Neuronal stem cell (in vitro differentiated cells): ENCODE measurements at regions not wholly inside any gene's neighbourhood (a gene's known extent, or its start where the extent isn't known, plus 50 kb on each side); places are given as distances from the start of the nearest gene placed in this dataset.

ENCODE experiments used
- DNase-seq: peaks from one replicate; pipeline ENCODE4 v3.0.0-alpha.2; 2013; ENCODE audit warnings: low spot score
- H2AFZ ChIP-seq: one replicate; pipeline ENCODE4 v1.6.1; 2013; ENCODE audit warnings: mild to moderate bottlenecking, low read length, inconsistent platforms
- H2AK5ac ChIP-seq: 2 replicates; pipeline ENCODE4 v1.6.1; 2013; ENCODE audit warnings: low read depth, mild to moderate bottlenecking, inconsistent platforms, low read length, moderate library complexity, mixed read lengths
- H2BK120ac ChIP-seq: 2 replicates; pipeline ENCODE4 v1.6.1; 2013; ENCODE audit warnings: low read depth, mild to moderate bottlenecking, inconsistent platforms, low read length, moderate library complexity, mixed read lengths
- H2BK12ac ChIP-seq: one replicate; pipeline ENCODE4 v1.6.1; 2013; ENCODE audit warnings: low read length, inconsistent platforms
- H2BK15ac ChIP-seq: 2 replicates; pipeline ENCODE4 v1.6.1; 2013; ENCODE audit warnings: mild to moderate bottlenecking, low read length, inconsistent platforms, mixed read lengths
- H2BK5ac ChIP-seq: one replicate; pipeline ENCODE4 v1.6.1; 2013; ENCODE audit warnings: inconsistent platforms, mild to moderate bottlenecking, low read length, moderate library complexity
- H3K14ac ChIP-seq: one replicate; pipeline ENCODE4 v1.6.1; 2013; ENCODE audit warnings: low read length, inconsistent platforms
- H3K18ac ChIP-seq: 2 replicates; pipeline ENCODE4 v1.6.1; 2013; ENCODE audit warnings: low read length, inconsistent platforms
- H3K23ac ChIP-seq: 2 replicates; pipeline ENCODE4 v1.6.1; 2013; ENCODE audit warnings: low read depth, mild to moderate bottlenecking, mixed read lengths, low read length, inconsistent platforms; ENCODE audit not compliant: poor library complexity
- H3K27ac ChIP-seq: replicated peaks from 3 replicates; pipeline ENCODE4 v1.5.1; 2013; ENCODE audit warnings: low read length, inconsistent platforms
- H3K27me3 ChIP-seq, 3 experiments: 2 replicates each; pipeline ENCODE4 v1.6.1; 2013; ENCODE audit warnings: low read length in 3 of 3, mild to moderate bottlenecking in 2 of 3, inconsistent platforms in 1 of 3, low read depth in 1 of 3, mixed read lengths in 1 of 3, moderate library complexity in 1 of 3; ENCODE audit not compliant: control insufficient read depth in 3 of 3, insufficient read depth in 3 of 3
- H3K36me3 ChIP-seq, 2 donors: replicated peaks in 1 of 2; 2 replicates each; pipeline ENCODE4 v1.6.1; 2013; ENCODE audit warnings: low read length in 2 of 2; ENCODE audit not compliant: control insufficient read depth in 2 of 2, insufficient read depth in 2 of 2
- H3K4ac ChIP-seq: 2 replicates; pipeline ENCODE4 v1.6.1; 2013; ENCODE audit warnings: inconsistent platforms, mild to moderate bottlenecking, low read length, moderate library complexity
- H3K4me1 ChIP-seq, 2 donors: 1 replicate in 1 of 2; 2 replicates in 1 of 2; pipeline ENCODE4 v1.6.1; 2013; ENCODE audit warnings: low read length in 2 of 2, low read depth in 1 of 2; ENCODE audit not compliant: control insufficient read depth in 2 of 2, insufficient read depth in 1 of 2
- H3K4me2 ChIP-seq: one replicate; pipeline ENCODE4 v1.6.1; 2013; ENCODE audit warnings: mild to moderate bottlenecking, low read length, inconsistent platforms; ENCODE audit not compliant: insufficient read depth, poor library complexity, severe bottlenecking
- H3K4me3 ChIP-seq, 2 donors: 2 replicates each; pipeline ENCODE4 v1.5.1; 2013; ENCODE audit warnings: low read length in 2 of 2, mild to moderate bottlenecking in 2 of 2, inconsistent platforms in 1 of 2, moderate library complexity in 1 of 2
- H3K79me1 ChIP-seq: one replicate; pipeline ENCODE4 v1.6.1; 2013; ENCODE audit warnings: low read depth, mild to moderate bottlenecking, inconsistent platforms, low read length, moderate library complexity
- H3K9ac ChIP-seq: one replicate; pipeline ENCODE4 v1.6.1; 2013; ENCODE audit warnings: mild to moderate bottlenecking, low read depth, low read length, inconsistent platforms; ENCODE audit not compliant: poor library complexity
- H3K9me3 ChIP-seq, 2 donors: replicated peaks in 1 of 2; 2 replicates each; pipeline versions ENCODE3 to v1.6.1; 2013; ENCODE audit warnings: low read length in 2 of 2, mild to moderate bottlenecking in 2 of 2, inconsistent platforms in 1 of 2, low read depth in 1 of 2, mixed read lengths in 1 of 2, moderate library complexity in 1 of 2; ENCODE audit not compliant: control insufficient read depth in 2 of 2, insufficient read depth in 1 of 2
- H4K8ac ChIP-seq: one replicate; pipeline ENCODE4 v1.6.1; 2013; ENCODE audit warnings: low read depth, mild to moderate bottlenecking, inconsistent platforms, low read length, moderate library complexity
- H4K91ac ChIP-seq: one replicate; pipeline ENCODE4 v1.6.1; 2013; ENCODE audit warnings: low read length, low read depth, mild to moderate bottlenecking, inconsistent platforms; ENCODE audit not compliant: poor library complexity
- WGBS, 2 donors: extraction: QIAGEN DNeasy Blood & Tissue Kit; methylation state at CpG; one replicate each; pipeline ENCODE4 v1.1.7; 2013; ENCODE audit warnings: missing lambda C conversion rate in 2 of 2, mixed read lengths in 1 of 2; ENCODE audit not compliant: insufficient read length in 2 of 2, insufficient replicate concordance in 1 of 2; ENCODE audit errors: extremely low coverage in 2 of 2; 5-methylcytosine and 5-hydroxymethylcytosine counted together

- no peak overlapping the region for H3K9ac ChIP-seq
- H3K36me3 ChIP-seq = no peaks in the 10 kb centered on the region
- H2BK15ac ChIP-seq = no peak overlapping the region
- no peak for DNase-seq
- peaks cover 2% of the 10 kb centered on the region for H3K79me1 ChIP-seq
- H2AFZ ChIP-seq = no peak overlapping the region
- H2AK5ac ChIP-seq = no peak overlapping the region
- no CpG with 5 or more reads among the region's 3 CpGs for WGBS, 2 donors
- no peaks in the 10 kb centered on the region for H3K4me1 ChIP-seq
- no peak overlapping the region for H2BK12ac ChIP-seq
- H3K18ac ChIP-seq = no peak overlapping the region
- peaks cover 0 to 30% of the 10 kb centered on the region in 2 donors for H3K9me3 ChIP-seq
- H2BK120ac ChIP-seq = no peak overlapping the region
- H2BK5ac ChIP-seq = no peak overlapping the region
- no peak overlapping the region for H3K27ac ChIP-seq
- H3K4me2 ChIP-seq = no peak overlapping the region
- H3K23ac ChIP-seq = no peak overlapping the region
- no peak overlapping the region for H4K8ac ChIP-seq
- H3K4me3 ChIP-seq = no peak overlapping the region
- H3K14ac ChIP-seq = no peak overlapping the region
- no peak overlapping the region for H3K4ac ChIP-seq
- H3K27me3 ChIP-seq = no peaks in the 10 kb centered on the region
- H4K91ac ChIP-seq = no peak overlapping the region
These were observed 798.1 kb downstream of the KCNJ18 start for GRCh38 chr17:22490399-22490798.

DNA sequence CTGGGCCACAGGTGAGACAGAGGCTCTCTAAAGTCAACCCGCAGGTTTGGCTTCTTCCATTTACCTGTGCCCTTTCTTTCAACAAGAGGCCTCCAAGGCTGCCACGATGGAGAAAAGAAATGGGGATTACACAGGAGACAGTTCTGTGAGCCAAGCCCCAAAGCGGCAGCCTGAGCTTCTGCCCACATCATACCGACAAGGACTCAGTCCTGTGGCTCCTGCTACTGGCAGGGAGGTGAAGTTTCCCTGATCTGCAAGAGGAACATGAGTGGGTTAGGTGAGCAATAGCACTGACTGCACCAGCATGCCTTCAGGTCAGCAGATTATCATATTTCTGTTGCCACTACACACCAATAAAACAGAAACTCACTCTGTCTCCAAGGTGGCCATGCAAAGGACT is 800.0 kb downstream of the KCNJ18 start:
- no peak overlapping the region for H3K4me3 ChIP-seq
- peaks cover 0 to 25% of the 10 kb centered on the region in 2 donors for H3K9me3 ChIP-seq
- H3K14ac ChIP-seq = no peak overlapping the region
- no peaks in the 10 kb centered on the region for H3K4me1 ChIP-seq
- WGBS, 2 donors = no CpG with 5 or more reads among the region's 4 CpGs
- H3K79me1 ChIP-seq = no peaks in the 10 kb centered on the region
- H2BK12ac ChIP-seq = no peak overlapping the region
- DNase-seq = no peak
- no peak overlapping the region for H2BK15ac ChIP-seq
- no peak overlapping the region for H3K4ac ChIP-seq
- no peak overlapping the region for H3K9ac ChIP-seq
- H3K36me3 ChIP-seq = no peaks in the 10 kb centered on the region
- H2BK120ac ChIP-seq = no peak overlapping the region
- H4K8ac ChIP-seq = peak overlapping the region; percentile 3
- no peak overlapping the region for H2AK5ac ChIP-seq
- no peak overlapping the region for H2BK5ac ChIP-seq
- H3K23ac ChIP-seq = no peak overlapping the region
- no peak overlapping the region for H2AFZ ChIP-seq
- H3K27me3 ChIP-seq = no peaks in the 10 kb centered on the region
- no peak overlapping the region for H3K4me2 ChIP-seq
- H4K91ac ChIP-seq = no peak overlapping the region
- H3K18ac ChIP-seq = no peak overlapping the region
- no peak overlapping the region for H3K27ac ChIP-seq

GRCh38 chr17:22496450-22496849 is 804.1 kb downstream of the KCNJ18 start:
- H2BK15ac ChIP-seq = no peak overlapping the region
- H3K18ac ChIP-seq = no peak overlapping the region
- H4K8ac ChIP-seq = no peak overlapping the region
- H3K4me3 ChIP-seq = no peak overlapping the region
- H3K4me1 ChIP-seq = no peaks in the 10 kb centered on the region
- H4K91ac ChIP-seq = no peak overlapping the region
- DNase-seq = no peak
- H2AFZ ChIP-seq = no peak overlapping the region
- no peak overlapping the region for H3K23ac ChIP-seq
- no peak overlapping the region for H3K4me2 ChIP-seq
- H3K27me3 ChIP-seq = no peaks in the 10 kb centered on the region
- no CpG with 5 or more reads among the region's 5 CpGs for WGBS, 2 donors
- no peak overlapping the region for H3K27ac ChIP-seq
- H2BK12ac ChIP-seq = no peak overlapping the region
- no peak overlapping the region for H2BK120ac ChIP-seq
- H3K36me3 ChIP-seq = no peaks in the 10 kb centered on the region
- H3K9ac ChIP-seq = no peak overlapping the region
- H3K4ac ChIP-seq = no peak overlapping the region
- H3K14ac ChIP-seq = no peak overlapping the region
- no peak overlapping the region for H2BK5ac ChIP-seq
- H3K79me1 ChIP-seq = no peaks in the 10 kb centered on the region
- H3K9me3 ChIP-seq = peaks cover 0 to 14% of the 10 kb centered on the region in 2 donors
- H2AK5ac ChIP-seq = no peak overlapping the region

DNA sequence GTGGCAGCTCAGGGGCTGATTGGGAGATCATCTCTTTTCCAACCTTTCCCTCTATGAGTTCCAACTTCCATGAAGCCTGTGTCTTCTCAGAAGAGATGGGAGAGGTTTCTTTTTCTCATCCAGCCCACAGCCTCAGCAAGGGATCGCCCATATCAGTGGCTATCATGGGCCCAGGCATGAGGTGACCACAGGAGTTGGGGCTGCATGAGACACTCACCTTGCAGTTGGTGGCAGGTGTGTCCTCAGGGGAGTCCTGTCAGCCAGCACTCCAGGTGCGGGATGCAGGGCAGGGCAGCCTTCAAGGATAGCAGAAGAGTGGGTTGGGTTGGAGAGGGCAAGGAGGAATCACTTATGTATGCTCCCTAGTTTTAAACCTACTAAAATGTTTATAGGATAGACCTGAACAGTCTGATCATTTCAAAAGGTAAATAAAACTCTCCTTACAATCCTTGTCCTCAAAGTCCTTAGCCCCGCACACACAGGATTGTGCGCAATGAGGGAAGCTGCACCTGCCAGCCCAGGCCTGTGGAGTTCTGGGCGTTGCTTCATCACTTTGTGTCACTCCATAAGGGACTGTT is 811.1 kb downstream of the KCNJ18 start:
- no CpG with 5 or more reads among the region's 5 CpGs for WGBS, 2 donors

More for the DNA sequence above, 811.1 kb downstream of the KCNJ18 start:
- H3K9me3 ChIP-seq = peaks cover 0 to 21% of the 10 kb centered on the region in 2 donors
- no peak overlapping the region for H2BK15ac ChIP-seq
- H3K4me2 ChIP-seq = no peak overlapping the region
- no peak overlapping the region for H3K14ac ChIP-seq
- H4K91ac ChIP-seq = no peak overlapping the region
- no peak overlapping the region for H3K18ac ChIP-seq
- H2BK12ac ChIP-seq = no peak overlapping the region
- H3K4me1 ChIP-seq = no peaks in the 10 kb centered on the region
- H2BK5ac ChIP-seq = no peak overlapping the region
- no peak overlapping the region for H3K4ac ChIP-seq
- H2BK120ac ChIP-seq = no peak overlapping the region
- no peak overlapping the region for H3K9ac ChIP-seq
- no peak overlapping the region for H2AK5ac ChIP-seq
- H3K23ac ChIP-seq = no peak overlapping the region
- H3K36me3 ChIP-seq = no peaks in the 10 kb centered on the region
- H3K27ac ChIP-seq = no peak overlapping the region
- DNase-seq = no peak
- no peaks in the 10 kb centered on the region for H3K27me3 ChIP-seq
- no peaks in the 10 kb centered on the region for H3K79me1 ChIP-seq
- no peak overlapping the region for H3K4me3 ChIP-seq
- no peak overlapping the region for H2AFZ ChIP-seq
- H4K8ac ChIP-seq = no peak overlapping the region
